ENCODE measurements at regions not wholly inside any gene's neighbourhood (a gene's known extent, or its start where the extent isn't known, plus 50 kb on each side); places are given as distances from the start of the nearest gene placed in this dataset.

DNA sequence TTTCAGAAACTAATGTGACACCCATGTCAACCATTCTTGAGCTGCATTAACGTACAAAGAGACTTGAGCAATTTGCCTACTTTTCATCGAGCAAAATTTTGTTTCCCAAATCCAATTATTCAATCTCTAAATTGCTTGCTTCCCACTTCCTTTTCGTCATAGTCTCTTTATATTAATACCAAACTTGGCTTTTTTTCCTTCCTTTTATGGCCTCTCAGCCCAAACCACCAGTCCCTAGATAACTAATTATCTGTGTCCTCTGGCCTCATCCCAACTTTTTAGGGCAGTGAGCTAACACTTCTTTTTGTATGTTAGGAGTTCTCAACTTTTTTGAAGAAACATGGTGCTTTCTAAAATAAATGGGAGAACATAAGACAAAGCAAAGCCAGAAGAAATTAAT is 155.5 kb upstream of the S1PR3 start:
- Histone ChIP-seq H3K27me3 (ENCODE audit: insufficient read depth) (no peaks in the 10 kb centered on the region), H3K27ac (ENCODE audit: low read depth in 2 of 2, low read length in 1 of 2) (peak overlapping the region in 1 of 2 experiments; percentile 22; a peak in 1 of 4 replicates), H3K9me2 (no peaks in the 10 kb centered on the region), H3K9me3 (no peaks in the 10 kb centered on the region), H3K9ac (no peak overlapping the region), H4K20me1 (ENCODE audit: insufficient read depth) (no peaks in the 10 kb centered on the region), H3K79me2 (ENCODE audit: insufficient read depth) (no peaks in the 10 kb centered on the region), H3K4me2 (no peak overlapping the region), H3K4me1 (ENCODE audit: control insufficient read depth in 1 of 2, insufficient read depth in 2 of 2, low read depth in 1 of 2, low read length in 1 of 2) (peaks cover 4 to 24% of the 10 kb centered on the region in 2 experiments; a peak in 3 of 4 replicates), H3F3A (replicated peaks; ENCODE audit: insufficient read depth) (peaks cover 5% of the 10 kb centered on the region), H3K36me3 (replicated peaks in 1 of 2; ENCODE audit: control insufficient read depth in 1 of 2, insufficient read depth in 2 of 2, low read length in 1 of 2) (no peaks in the 10 kb centered on the region), H2AFZ (ENCODE audit: low read depth) (no peak overlapping the region), H3K4me3 (ENCODE audit: low read depth in 2 of 2, low read length in 1 of 2) (no peak overlapping the region)
- no peak for DNase-seq
- ChIA-PET POLR2A (no interaction called here), CTCF (no interaction called here)
- TF ChIP-seq FOXJ3 (CRISPR knock-in tag; IDR thresholded peaks at IDR 0.05) (no peak), GATA2 (CRISPR knock-in tag; IDR thresholded peaks at IDR 0.05) (no peak), FOSL2 (IDR thresholded peaks at IDR 0.05; ENCODE audit: borderline replicate concordance, low read depth) (no peak), POLR2AphosphoS5 (IDR thresholded peaks at IDR 0.05; ENCODE audit: low read depth, low read length) (no peak), RCOR1 (IDR thresholded peaks at IDR 0.05; ENCODE audit: low read length) (no peak), RFX5 (IDR thresholded peaks at IDR 0.05; ENCODE audit: low read length) (no peak), TAF1 (IDR thresholded peaks at IDR 0.05; ENCODE audit: borderline replicate concordance, low read depth, low read length) (no peak), RXRA (IDR thresholded peaks at IDR 0.05; ENCODE audit: borderline replicate concordance, low read depth) (no peak), REST (IDR thresholded peaks at IDR 0.05; ENCODE audit: low read depth, low read length) (no peak), MAX (IDR thresholded peaks at IDR 0.05; ENCODE audit: low read depth) (no peak), EZH2phosphoT487 (IDR thresholded peaks at IDR 0.05; ENCODE audit: borderline replicate concordance, low read depth) (no peak), PBX3 (IDR thresholded peaks at IDR 0.05) (no peak), NFIC (IDR thresholded peaks at IDR 0.05; ENCODE audit: borderline replicate concordance) (no peak), JUND (IDR thresholded peaks at IDR 0.05) (no peak), RAD21 (IDR thresholded peaks at IDR 0.05; ENCODE audit: low read length) (no peak)
- TF ChIP-seq, protein P1, sequence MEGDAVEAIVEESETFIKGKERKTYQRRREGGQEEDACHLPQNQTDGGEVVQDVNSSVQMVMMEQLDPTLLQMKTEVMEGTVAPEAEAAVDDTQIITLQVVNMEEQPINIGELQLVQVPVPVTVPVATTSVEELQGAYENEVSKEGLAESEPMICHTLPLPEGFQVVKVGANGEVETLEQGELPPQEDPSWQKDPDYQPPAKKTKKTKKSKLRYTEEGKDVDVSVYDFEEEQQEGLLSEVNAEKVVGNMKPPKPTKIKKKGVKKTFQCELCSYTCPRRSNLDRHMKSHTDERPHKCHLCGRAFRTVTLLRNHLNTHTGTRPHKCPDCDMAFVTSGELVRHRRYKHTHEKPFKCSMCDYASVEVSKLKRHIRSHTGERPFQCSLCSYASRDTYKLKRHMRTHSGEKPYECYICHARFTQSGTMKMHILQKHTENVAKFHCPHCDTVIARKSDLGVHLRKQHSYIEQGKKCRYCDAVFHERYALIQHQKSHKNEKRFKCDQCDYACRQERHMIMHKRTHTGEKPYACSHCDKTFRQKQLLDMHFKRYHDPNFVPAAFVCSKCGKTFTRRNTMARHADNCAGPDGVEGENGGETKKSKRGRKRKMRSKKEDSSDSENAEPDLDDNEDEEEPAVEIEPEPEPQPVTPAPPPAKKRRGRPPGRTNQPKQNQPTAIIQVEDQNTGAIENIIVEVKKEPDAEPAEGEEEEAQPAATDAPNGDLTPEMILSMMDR (IDR thresholded peaks at IDR 0.05), result no peak
- WGBS (ENCODE audit: low lambda C conversion rate), result 64% methylated on average over 3 of the region's 3 CpGs
